WTC11 (cell line): ENCODE measurements at regions not wholly inside any gene's neighbourhood (a gene's known extent, or its start where the extent isn't known, plus 50 kb on each side); places are given as distances from the start of the nearest gene placed in this dataset.

ENCODE experiments used
- ATAC-seq: fragments of 200-7000 bp; cut with Tn5 transposase; 2 replicates; pipeline ENCODE4 v1.10.0; 2021; ENCODE audit warnings: mild to moderate bottlenecking, moderate library complexity
- CTCF ChIA-PET: fragments of 300-600 bp; sonication (Branson Sonifier 250); formaldehyde crosslinking; loops from one replicate; lab custom pipeline; 2021; ENCODE audit warnings: antibody characterized with exemption; lab: Charles Lee
- POLR2A ChIA-PET: fragments of 350-600 bp; sonication (Branson Sonifier 250); formaldehyde crosslinking; loops from one replicate; lab custom pipeline; 2021; ENCODE audit warnings: antibody characterized with exemption; lab: Charles Lee
- DNase-seq: peaks from one replicate; pipeline ENCODE4 v3.0.0; 2021; ENCODE audit warnings: low spot score
- H3K27ac Mint-ChIP-seq: 2 replicates; pipeline ENCODE4 v1.8.0; 2021; ENCODE audit warnings: mixed read lengths
- H3K27me3 Mint-ChIP-seq: 2 replicates; pipeline ENCODE4 v1.8.0; 2021; ENCODE audit warnings: low read depth, mild to moderate bottlenecking, moderate library complexity, mixed read lengths
- H3K36me3 Mint-ChIP-seq: 2 replicates; pipeline ENCODE4 v1.8.0; 2021; ENCODE audit warnings: mixed read lengths
- H3K4me1 Mint-ChIP-seq: 2 replicates; pipeline ENCODE4 v1.8.0; 2022; ENCODE audit warnings: mixed read lengths
- H3K4me3 Mint-ChIP-seq: 2 replicates; pipeline ENCODE4 v1.8.0; 2021; ENCODE audit warnings: mild to moderate bottlenecking, moderate library complexity, mixed read lengths
- H3K9me3 Mint-ChIP-seq: 2 replicates; pipeline ENCODE4 v1.8.0; 2021; ENCODE audit warnings: mixed read lengths
- CBFB ChIP-seq: sonication (generic); formaldehyde crosslinking; IDR thresholded peaks from 2 replicates; pipeline ENCODE4 v1.8.1; 2022; ENCODE audit warnings: mild to moderate bottlenecking, low read depth, missing genetic modification reagents
- CREM ChIP-seq: sonication (generic); formaldehyde crosslinking; IDR thresholded peaks from 2 replicates; pipeline ENCODE4 v1.8.1; 2022; ENCODE audit warnings: mild to moderate bottlenecking, missing genetic modification reagents, moderate library complexity
- E2F4 ChIP-seq: sonication (generic); formaldehyde crosslinking; IDR thresholded peaks from 2 replicates; pipeline ENCODE4 v1.8.1; 2022; ENCODE audit warnings: low read depth, mild to moderate bottlenecking, moderate library complexity, missing genetic modification reagents, borderline replicate concordance
- ETV6 ChIP-seq: sonication (generic); formaldehyde crosslinking; IDR thresholded peaks from 2 replicates; pipeline ENCODE4 v1.8.1; 2022; ENCODE audit warnings: mild to moderate bottlenecking, missing genetic modification reagents
- FOXP4 ChIP-seq: sonication (generic); formaldehyde crosslinking; IDR thresholded peaks from 2 replicates; pipeline ENCODE4 v1.8.0; 2022; ENCODE audit warnings: mild to moderate bottlenecking, missing genetic modification reagents
- GTF2I ChIP-seq: fragments of 250-450 bp; sonication (Bioruptor Pico); conservative IDR thresholded peaks from 2 replicates; pipeline ENCODE4 v1.4.0; 2021; ENCODE audit warnings: mild to moderate bottlenecking
- KAT7 ChIP-seq: sonication (generic); formaldehyde crosslinking; IDR thresholded peaks from 2 replicates; pipeline ENCODE4 v1.8.1; 2023; ENCODE audit warnings: missing genetic modification reagents, mild to moderate bottlenecking, borderline replicate concordance
- MYBL2 ChIP-seq: sonication (generic); formaldehyde crosslinking; IDR thresholded peaks from 2 replicates; pipeline ENCODE4 v1.8.1; 2023; ENCODE audit warnings: mild to moderate bottlenecking, moderate library complexity, missing genetic modification reagents
- OVOL2 ChIP-seq: fragments of 250-450 bp; sonication (Bioruptor Pico); IDR thresholded peaks from 2 replicates; pipeline ENCODE4 v1.9.0; 2021; ENCODE audit warnings: mild to moderate bottlenecking, borderline replicate concordance
- SMAD3 ChIP-seq: sonication (generic); formaldehyde crosslinking; IDR thresholded peaks from 2 replicates; pipeline ENCODE4 v1.8.0; 2022; ENCODE audit warnings: missing genetic modification reagents, mild to moderate bottlenecking, borderline replicate concordance
- ZNF416 ChIP-seq: fragments of 250-450 bp; sonication (Bioruptor Pico); IDR thresholded peaks from 2 replicates; pipeline ENCODE4 v1.9.0; 2021; ENCODE audit warnings: mild to moderate bottlenecking, inconsistent platforms
- TF ChIP-seq, protein P1 (sequence below): fragments of 250-450 bp; sonication (Bioruptor Pico); IDR thresholded peaks from 2 replicates; pipeline ENCODE4 v2.1.2; 2022; ENCODE audit warnings: mild to moderate bottlenecking, moderate library complexity
- TF ChIP-seq, protein P2 (sequence below): sonication (generic); formaldehyde crosslinking; IDR thresholded peaks from 2 replicates; pipeline ENCODE4 v1.8.1; 2023; ENCODE audit warnings: mild to moderate bottlenecking, moderate library complexity, missing genetic modification reagents
- TF ChIP-seq, protein P3 (sequence below): fragments of 250-450 bp; sonication (Bioruptor Pico); conservative IDR thresholded peaks from 2 replicates; pipeline ENCODE4 v1.9.0; 2021; ENCODE audit warnings: mild to moderate bottlenecking
- TF ChIP-seq, protein P4 (sequence below): sonication (generic); formaldehyde crosslinking; IDR thresholded peaks from 2 replicates; pipeline ENCODE4 v1.8.0; 2022; ENCODE audit warnings: mild to moderate bottlenecking, missing genetic modification reagents

GRCh38 chr4:16292585-16292984 lies 66.3 kb upstream of the TAPT1 start (continued):
- TF ChIP-seq, protein P1, sequence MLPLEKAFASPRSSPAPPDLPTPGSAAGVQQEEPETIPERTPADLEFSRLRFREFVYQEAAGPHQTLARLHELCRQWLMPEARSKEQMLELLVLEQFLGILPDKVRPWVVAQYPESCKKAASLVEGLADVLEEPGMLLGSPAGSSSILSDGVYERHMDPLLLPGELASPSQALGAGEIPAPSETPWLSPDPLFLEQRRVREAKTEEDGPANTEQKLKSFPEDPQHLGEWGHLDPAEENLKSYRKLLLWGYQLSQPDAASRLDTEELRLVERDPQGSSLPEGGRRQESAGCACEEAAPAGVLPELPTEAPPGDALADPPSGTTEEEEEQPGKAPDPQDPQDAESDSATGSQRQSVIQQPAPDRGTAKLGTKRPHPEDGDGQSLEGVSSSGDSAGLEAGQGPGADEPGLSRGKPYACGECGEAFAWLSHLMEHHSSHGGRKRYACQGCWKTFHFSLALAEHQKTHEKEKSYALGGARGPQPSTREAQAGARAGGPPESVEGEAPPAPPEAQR (CRISPR knock-in tag) = no peak
- TF ChIP-seq, protein P2, sequence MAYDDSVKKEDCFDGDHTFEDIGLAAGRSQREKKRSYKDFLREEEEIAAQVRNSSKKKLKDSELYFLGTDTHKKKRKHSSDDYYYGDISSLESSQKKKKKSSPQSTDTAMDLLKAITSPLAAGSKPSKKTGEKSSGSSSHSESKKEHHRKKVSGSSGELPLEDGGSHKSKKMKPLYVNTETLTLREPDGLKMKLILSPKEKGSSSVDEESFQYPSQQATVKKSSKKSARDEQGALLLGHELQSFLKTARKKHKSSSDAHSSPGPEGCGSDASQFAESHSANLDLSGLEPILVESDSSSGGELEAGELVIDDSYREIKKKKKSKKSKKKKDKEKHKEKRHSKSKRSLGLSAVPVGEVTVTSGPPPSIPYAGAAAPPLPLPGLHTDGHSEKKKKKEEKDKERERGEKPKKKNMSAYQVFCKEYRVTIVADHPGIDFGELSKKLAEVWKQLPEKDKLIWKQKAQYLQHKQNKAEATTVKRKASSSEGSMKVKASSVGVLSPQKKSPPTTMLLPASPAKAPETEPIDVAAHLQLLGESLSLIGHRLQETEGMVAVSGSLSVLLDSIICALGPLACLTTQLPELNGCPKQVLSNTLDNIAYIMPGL = no peak
- TF ChIP-seq E2F4 (no peak), SMAD3 (CRISPR knock-in tag) (no peak), KAT7 (CRISPR knock-in tag) (no peak), CREM (CRISPR knock-in tag) (no peak), CBFB (CRISPR knock-in tag) (no peak)
- TF ChIP-seq, all 79 proteins: peak for 0

- Mint-ChIP-seq H3K4me1 (peaks cover 20% of the 10 kb centered on the region), H3K27ac (no peak overlapping the region), H3K27me3 (no peaks in the 10 kb centered on the region), H3K4me3 (no peak overlapping the region), H3K9me3 (peaks cover 3% of the 10 kb centered on the region; the same call in 1 of the 2 replicates), H3K36me3 (no peaks in the 10 kb centered on the region)
- CTCF ChIA-PET = interaction anchor here (0.6 to 2.6 kb wide), 6 partner anchors 10 to 1104 kb away, joined by 3 to 10 read pairs (median 5); no protein-coding TSS in a partner anchor
- ATAC-seq = no peak
- TF ChIP-seq ETV6 (CRISPR knock-in tag) (no peak), OVOL2 (no peak), GTF2I (CRISPR knock-in tag) (no peak), ZNF416 (no peak), FOXP4 (CRISPR knock-in tag) (no peak), MYBL2 (CRISPR knock-in tag) (no peak)
- TF ChIP-seq, protein P3, sequence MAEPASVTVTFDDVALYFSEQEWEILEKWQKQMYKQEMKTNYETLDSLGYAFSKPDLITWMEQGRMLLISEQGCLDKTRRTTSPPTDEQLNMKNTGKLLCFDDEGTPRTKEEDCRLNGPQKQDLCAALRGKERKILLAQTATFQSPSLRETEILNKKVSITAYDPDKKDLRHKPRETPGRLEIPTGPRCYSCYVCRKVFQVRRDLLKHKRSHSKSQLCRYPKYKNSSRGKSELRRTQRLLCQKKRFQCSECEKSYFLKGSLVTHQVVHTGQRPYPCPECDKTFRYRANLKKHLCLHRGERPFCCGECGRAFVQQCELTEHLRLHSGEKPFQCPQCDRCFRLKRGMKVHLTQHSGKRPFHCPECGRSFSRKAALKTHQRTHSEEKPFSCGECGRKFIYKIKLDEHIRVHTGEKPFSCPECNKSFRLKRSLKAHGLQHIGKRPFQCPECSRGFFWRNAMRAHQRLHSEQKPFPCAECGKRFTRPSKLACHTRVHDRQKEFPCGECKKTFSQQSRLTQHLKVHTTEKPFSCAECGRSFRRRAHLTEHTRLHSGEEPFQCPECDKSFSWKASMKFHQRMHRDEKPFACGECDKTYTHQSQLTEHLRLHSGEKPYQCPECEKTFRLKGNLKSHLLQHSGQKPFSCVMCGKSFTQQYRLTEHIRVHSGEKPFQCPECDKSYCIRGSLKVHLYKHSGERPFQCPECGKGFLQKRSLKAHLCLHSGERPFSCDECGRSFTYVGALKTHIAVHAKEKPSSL (CRISPR knock-in tag) = no peak
- TF ChIP-seq, protein P4, sequence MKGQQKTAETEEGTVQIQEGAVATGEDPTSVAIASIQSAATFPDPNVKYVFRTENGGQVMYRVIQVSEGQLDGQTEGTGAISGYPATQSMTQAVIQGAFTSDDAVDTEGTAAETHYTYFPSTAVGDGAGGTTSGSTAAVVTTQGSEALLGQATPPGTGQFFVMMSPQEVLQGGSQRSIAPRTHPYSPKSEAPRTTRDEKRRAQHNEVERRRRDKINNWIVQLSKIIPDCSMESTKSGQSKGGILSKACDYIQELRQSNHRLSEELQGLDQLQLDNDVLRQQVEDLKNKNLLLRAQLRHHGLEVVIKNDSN (CRISPR knock-in tag) = no peak
- POLR2A ChIA-PET = no interaction called here
- no peak for DNase-seq
Observed at GRCh38 chr4:16290681-16291420, 64.6 kb upstream of the TAPT1 start.
